ENCODE measurements at regions not wholly inside any gene's neighbourhood (a gene's known extent, or its start where the extent isn't known, plus 50 kb on each side); places are given as distances from the start of the nearest gene placed in this dataset.

GRCh38 chr20:50323777-50324775 is 133.4 kb downstream of the CEBPB start:
- Mint-ChIP-seq H3K4me1 (peaks cover 14% of the 10 kb centered on the region), H3K36me3 (peaks cover 3% of the 10 kb centered on the region; the same call in 1 of the 2 replicates), H3K27ac (no peak overlapping the region), H3K27me3 (ENCODE audit: low read depth) (no peaks in the 10 kb centered on the region), H3K9me3 (peaks cover 12% of the 10 kb centered on the region), H3K4me3 (no peak overlapping the region)
- no peak for ATAC-seq
- TF ChIP-seq PRDM15 (CRISPR knock-in tag; IDR thresholded peaks at IDR 0.05): no peak
- no peak for TF ChIP-seq GABPB1 (CRISPR knock-in tag; IDR thresholded peaks at IDR 0.05)
- no peak for TF ChIP-seq NR1H2 (CRISPR knock-in tag; IDR thresholded peaks at IDR 0.05)
- TF ChIP-seq ZNF425 (CRISPR knock-in tag; conservative IDR thresholded peaks at IDR 0.05): no peak
- TF ChIP-seq FOXP1 (CRISPR knock-in tag; IDR thresholded peaks at IDR 0.05; ENCODE audit: borderline replicate concordance): no peak
- no peak for TF ChIP-seq CTCF (IDR thresholded peaks at IDR 0.05)
- no peak for TF ChIP-seq TCF7 (CRISPR knock-in tag; IDR thresholded peaks at IDR 0.05; ENCODE audit: low read depth)
- no peak for TF ChIP-seq ZBTB21 (CRISPR knock-in tag; IDR thresholded peaks at IDR 0.05; ENCODE audit: borderline replicate concordance)
- TF ChIP-seq JUN (CRISPR knock-in tag; IDR thresholded peaks at IDR 0.05): no peak
- no peak for TF ChIP-seq GTF2I (CRISPR knock-in tag; conservative IDR thresholded peaks at IDR 0.05)
- TF ChIP-seq OVOL2 (CRISPR knock-in tag; IDR thresholded peaks at IDR 0.05; ENCODE audit: borderline replicate concordance): no peak
- TF ChIP-seq NFE2L1 (CRISPR knock-in tag; IDR thresholded peaks at IDR 0.05): no peak
- no peak for TF ChIP-seq ARID4B (CRISPR knock-in tag; IDR thresholded peaks at IDR 0.05; ENCODE audit: borderline replicate concordance)
- no peak for TF ChIP-seq TEAD1 (CRISPR knock-in tag; IDR thresholded peaks at IDR 0.05)
- TF ChIP-seq EMX1 (CRISPR knock-in tag; IDR thresholded peaks at IDR 0.05): no peak
- no peak for TF ChIP-seq ATF2 (CRISPR knock-in tag; IDR thresholded peaks at IDR 0.05; ENCODE audit: borderline replicate concordance, low read depth)
- TF ChIP-seq SP1 (CRISPR knock-in tag; conservative IDR thresholded peaks at IDR 0.05): no peak
- POLR2A ChIA-PET: no interaction called here
- CTCF ChIA-PET: no interaction called here
- no peak for DNase-seq (ENCODE audit: low spot score)

Data from WTC11 (cell line).